ENCODE measurements at regions not wholly inside any gene's neighbourhood (a gene's known extent, or its start where the extent isn't known, plus 50 kb on each side); places are given as distances from the start of the nearest gene placed in this dataset.

GRCh38 chr13:19057588-19058340 is 123.9 kb downstream of the TUBA3C start:
- TF ChIP-seq POLR2AphosphoS5 (IDR thresholded peaks at IDR 0.05; ENCODE audit: insufficient read depth in 1 of 2, low read depth in 1 of 2) (no peak), CTCF (IDR thresholded peaks at IDR 0.05) (no peak)
